Epithelial cell of proximal tubule (primary cell): ENCODE measurements at regions not wholly inside any gene's neighbourhood (a gene's known extent, or its start where the extent isn't known, plus 50 kb on each side); places are given as distances from the start of the nearest gene placed in this dataset.

Source experiments
- DNase-seq: peaks from one replicate; pipeline ENCODE4 v3.0.0-alpha.2; 2011; ENCODE audit warnings: low read depth
- H3K4me3 ChIP-seq: 2 replicates; pipeline ENCODE4 v1.5.1; 2011; ENCODE audit warnings: low read depth, mild to moderate bottlenecking, low read length
- CTCF ChIP-seq: conservative IDR thresholded peaks from 2 replicates; pipeline ENCODE4 v1.5.1; 2012; ENCODE audit warnings: low read depth, mild to moderate bottlenecking, low read length

- TF ChIP-seq CTCF: no peak
- DNase-seq: no peak
- H3K4me3 ChIP-seq: no peak overlapping the region
Observed at GRCh38 chr2:65490222-65490621, 57.8 kb upstream of the SPRED2 start.

GRCh38 chr2:65489269-65489668 is 56.9 kb upstream of the SPRED2 start:
- no peak for DNase-seq

GRCh38 chr2:65488527-65488926 is 56.1 kb upstream of the SPRED2 start:
- DNase-seq: no peak
- H3K4me3 ChIP-seq: no peak overlapping the region
- no peak for TF ChIP-seq CTCF

More at GRCh38 chr2:65489269-65489668, 56.9 kb upstream of the SPRED2 start:
- no peak for TF ChIP-seq CTCF
- H3K4me3 ChIP-seq: no peak overlapping the region

GRCh38 chr2:65487404-65487803 is 55.0 kb upstream of the SPRED2 start:
- no peak for TF ChIP-seq CTCF
- no peak overlapping the region for H3K4me3 ChIP-seq
- DNase-seq: no peak

- TF ChIP-seq CTCF: no peak
- no peak overlapping the region for H3K4me3 ChIP-seq
- DNase-seq: no peak
Observed at GRCh38 chr2:65486802-65487201, 54.4 kb upstream of the SPRED2 start.

GRCh38 chr2:65486282-65486681 is 53.9 kb upstream of the SPRED2 start:
- DNase-seq: no peak
- no peak for TF ChIP-seq CTCF
- H3K4me3 ChIP-seq: no peak overlapping the region

GRCh38 chr2:65485839-65486238 is 53.4 kb upstream of the SPRED2 start:
- no peak overlapping the region for H3K4me3 ChIP-seq
- TF ChIP-seq CTCF: no peak
- DNase-seq: no peak
